ENCODE measurements at regions not wholly inside any gene's neighbourhood (a gene's known extent, or its start where the extent isn't known, plus 50 kb on each side); places are given as distances from the start of the nearest gene placed in this dataset.

DNA sequence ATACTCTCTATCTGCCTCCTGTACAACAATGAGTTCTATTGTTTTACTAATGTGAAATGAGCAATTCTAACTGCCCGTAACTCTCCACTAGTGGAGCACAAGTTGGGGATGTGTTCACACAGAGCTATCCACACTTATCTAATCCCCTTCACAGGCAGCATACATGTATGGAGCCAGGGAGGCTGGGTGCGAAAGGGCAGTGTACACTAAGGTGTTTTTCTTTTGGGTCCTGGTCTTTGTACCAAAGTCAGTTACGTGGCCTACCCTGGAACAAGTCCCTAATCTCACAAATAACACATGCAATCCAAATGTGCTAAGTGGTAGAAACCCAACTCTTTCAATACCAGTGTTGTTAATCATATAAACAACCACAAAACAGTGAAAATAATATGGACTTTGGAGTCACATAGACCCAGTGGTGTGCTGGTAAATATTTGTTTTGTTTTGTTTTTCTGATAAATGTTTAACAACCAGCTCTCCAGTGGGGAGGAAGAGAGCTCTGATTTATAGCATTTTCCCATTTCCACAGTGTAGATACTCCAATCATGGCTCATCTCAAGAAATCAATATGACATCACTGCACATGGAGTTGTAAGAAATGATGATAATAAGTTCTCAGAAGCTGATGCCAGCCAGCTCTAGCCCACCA lies 319.9 kb upstream of the DUSP10 start:
- no peak for DNase-seq
- Histone ChIP-seq H3K4me1 (peaks cover 9% of the 10 kb centered on the region), H3K4me3 (no peak overlapping the region), H3K27me3 (ENCODE audit: low read depth) (no peaks in the 10 kb centered on the region), H3K27ac (replicated peaks) (no peak overlapping the region), H3K36me3 (no peaks in the 10 kb centered on the region), H3K9me3 (replicated peaks) (peaks cover 14% of the 10 kb centered on the region)
- intact Hi-C loops (cut with micrococcal nuclease) = no loop called here
- TF ChIP-seq, protein P1, sequence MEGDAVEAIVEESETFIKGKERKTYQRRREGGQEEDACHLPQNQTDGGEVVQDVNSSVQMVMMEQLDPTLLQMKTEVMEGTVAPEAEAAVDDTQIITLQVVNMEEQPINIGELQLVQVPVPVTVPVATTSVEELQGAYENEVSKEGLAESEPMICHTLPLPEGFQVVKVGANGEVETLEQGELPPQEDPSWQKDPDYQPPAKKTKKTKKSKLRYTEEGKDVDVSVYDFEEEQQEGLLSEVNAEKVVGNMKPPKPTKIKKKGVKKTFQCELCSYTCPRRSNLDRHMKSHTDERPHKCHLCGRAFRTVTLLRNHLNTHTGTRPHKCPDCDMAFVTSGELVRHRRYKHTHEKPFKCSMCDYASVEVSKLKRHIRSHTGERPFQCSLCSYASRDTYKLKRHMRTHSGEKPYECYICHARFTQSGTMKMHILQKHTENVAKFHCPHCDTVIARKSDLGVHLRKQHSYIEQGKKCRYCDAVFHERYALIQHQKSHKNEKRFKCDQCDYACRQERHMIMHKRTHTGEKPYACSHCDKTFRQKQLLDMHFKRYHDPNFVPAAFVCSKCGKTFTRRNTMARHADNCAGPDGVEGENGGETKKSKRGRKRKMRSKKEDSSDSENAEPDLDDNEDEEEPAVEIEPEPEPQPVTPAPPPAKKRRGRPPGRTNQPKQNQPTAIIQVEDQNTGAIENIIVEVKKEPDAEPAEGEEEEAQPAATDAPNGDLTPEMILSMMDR (IDR thresholded peaks at IDR 0.05; ENCODE audit: borderline replicate concordance) = no peak

GRCh38 chr1:222060210-222060916 lies 318.5 kb upstream of the DUSP10 start:
- H3K36me3 ChIP-seq = no peaks in the 10 kb centered on the region
- DNase-seq = no peak
- H3K9me3 ChIP-seq (replicated peaks) = peaks cover 11% of the 10 kb centered on the region
- no peak overlapping the region for H3K27ac ChIP-seq (replicated peaks)
- peaks cover 9% of the 10 kb centered on the region for H3K4me1 ChIP-seq
- no peak overlapping the region for H3K4me3 ChIP-seq
- intact Hi-C loops (cut with micrococcal nuclease) = no loop called here
- TF ChIP-seq, protein P1 (IDR thresholded peaks at IDR 0.05; ENCODE audit: borderline replicate concordance) = no peak
- no peaks in the 10 kb centered on the region for H3K27me3 ChIP-seq (ENCODE audit: low read depth)

DNA sequence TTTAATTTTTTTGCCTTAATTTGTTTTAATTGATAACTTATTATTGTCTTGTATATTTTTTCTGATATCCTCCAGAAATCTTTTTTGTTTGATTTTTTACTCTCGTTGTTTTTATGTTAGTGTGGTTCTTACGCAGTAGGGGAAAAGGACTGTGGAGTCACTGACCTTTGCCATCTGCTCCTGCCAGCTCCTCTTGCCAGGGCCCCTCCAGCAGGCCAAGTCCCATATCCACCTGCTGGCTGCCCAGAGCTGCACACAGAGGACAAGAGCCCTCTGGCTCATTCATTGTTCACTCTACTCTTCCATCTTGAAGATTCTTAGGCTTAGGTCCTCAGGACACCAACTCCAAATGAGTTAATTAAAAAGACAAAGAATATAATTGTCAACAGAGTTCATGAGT lies 316.4 kb upstream of the DUSP10 start:
- TF ChIP-seq, protein P1 (IDR thresholded peaks at IDR 0.05; ENCODE audit: borderline replicate concordance) = no peak
- no peak for DNase-seq
- Histone ChIP-seq H3K4me1 (peaks cover 9% of the 10 kb centered on the region), H3K4me3 (no peak overlapping the region), H3K27ac (replicated peaks) (no peak overlapping the region), H3K36me3 (no peaks in the 10 kb centered on the region), H3K27me3 (ENCODE audit: low read depth) (no peaks in the 10 kb centered on the region), H3K9me3 (replicated peaks) (no peaks in the 10 kb centered on the region)
- intact Hi-C loops (cut with micrococcal nuclease) = no loop called here

DNA sequence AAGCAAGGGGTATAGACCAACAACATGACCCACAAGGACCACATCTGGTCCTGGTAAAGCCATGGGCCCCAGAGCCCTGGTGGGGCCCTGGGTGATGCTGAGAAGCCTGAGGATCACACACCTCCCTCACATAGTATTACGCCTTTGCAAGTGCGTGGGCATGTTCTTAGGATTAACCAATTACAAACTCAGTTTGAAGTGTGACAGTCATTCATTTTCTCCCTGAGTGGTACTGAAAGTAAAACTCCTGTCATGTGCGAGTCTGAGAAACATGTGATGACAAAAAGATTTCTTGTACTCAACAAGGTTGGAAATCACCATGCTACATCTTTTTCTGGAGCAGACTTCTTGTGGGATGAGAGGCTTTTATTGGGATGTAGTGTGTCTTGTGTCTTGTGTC lies 315.3 kb upstream of the DUSP10 start:
- H3K4me3 ChIP-seq = no peak overlapping the region

GRCh38 chr1:222054416-222054815 lies 312.5 kb upstream of the DUSP10 start:
- Histone ChIP-seq H3K4me1 (no peaks in the 10 kb centered on the region), H3K9me3 (replicated peaks) (no peaks in the 10 kb centered on the region), H3K27ac (replicated peaks) (no peak overlapping the region), H3K27me3 (ENCODE audit: low read depth) (no peaks in the 10 kb centered on the region), H3K36me3 (no peaks in the 10 kb centered on the region), H3K4me3 (no peak overlapping the region)
- TF ChIP-seq, protein P1 (IDR thresholded peaks at IDR 0.05; ENCODE audit: borderline replicate concordance) = no peak
- intact Hi-C loops (cut with micrococcal nuclease) = no loop called here
- DNase-seq = no peak

More for the DNA sequence above, 315.3 kb upstream of the DUSP10 start:
- H3K27ac ChIP-seq (replicated peaks) = no peak overlapping the region
- TF ChIP-seq, protein P1 (IDR thresholded peaks at IDR 0.05; ENCODE audit: borderline replicate concordance) = no peak
- no peaks in the 10 kb centered on the region for H3K9me3 ChIP-seq (replicated peaks)
- no peak for DNase-seq
- peaks cover 9% of the 10 kb centered on the region for H3K4me1 ChIP-seq
- H3K36me3 ChIP-seq = no peaks in the 10 kb centered on the region
- no peaks in the 10 kb centered on the region for H3K27me3 ChIP-seq (ENCODE audit: low read depth)
- intact Hi-C loops (cut with micrococcal nuclease) = no loop called here
